ENCODE measurements at regions not wholly inside any gene's neighbourhood (a gene's known extent, or its start where the extent isn't known, plus 50 kb on each side); places are given as distances from the start of the nearest gene placed in this dataset.

GRCh38 chr3:20873235-20873634 is 687.2 kb upstream of the SGO1 start:
- TF ChIP-seq EZH2 (IDR thresholded peaks at IDR 0.05; ENCODE audit: borderline replicate concordance, control insufficient read depth, low read depth, low read length) (no peak), CTCF (IDR thresholded peaks at IDR 0.05 in 2 of 3, conservative IDR thresholded peaks at IDR 0.05 in 1 of 3; ENCODE audit: control insufficient read depth in 2 of 3, extremely low read depth in 1 of 3, insufficient read depth in 1 of 3, low read depth in 3 of 3, low read length in 3 of 3) (no peak), POU2F2 (IDR thresholded peaks at IDR 0.05; ENCODE audit: borderline replicate concordance, low read depth, low read length) (no peak), CHD2 (IDR thresholded peaks at IDR 0.05; ENCODE audit: borderline replicate concordance, low read depth, low read length) (no peak), IKZF2 (IDR thresholded peaks at IDR 0.05) (no peak), TARDBP (IDR thresholded peaks at IDR 0.05; ENCODE audit: borderline replicate concordance) (no peak), HDGF (IDR thresholded peaks at IDR 0.05) (no peak)
- Histone ChIP-seq H3K27ac (ENCODE audit: control insufficient read depth, insufficient read depth) (no peak overlapping the region), H3K9me3 (replicated peaks; ENCODE audit: control insufficient read depth, insufficient read depth, low read length) (no peaks in the 10 kb centered on the region), H3K4me2 (ENCODE audit: control insufficient read depth, insufficient read depth) (no peak overlapping the region), H3K4me3 (no peak overlapping the region), H3K36me3 (ENCODE audit: control insufficient read depth in 2 of 2, insufficient read depth in 2 of 2, low read length in 1 of 2) (no peaks in the 10 kb centered on the region), H3K4me1 (ENCODE audit: control insufficient read depth, insufficient read depth, low read length) (no peaks in the 10 kb centered on the region), H3K9ac (ENCODE audit: control insufficient read depth, insufficient read depth, low read length) (no peak overlapping the region), H3K79me2 (ENCODE audit: control insufficient read depth, insufficient read depth, low read length) (no peaks in the 10 kb centered on the region), H2AFZ (ENCODE audit: control insufficient read depth, low read depth, low read length) (no peak overlapping the region), H4K20me1 (ENCODE audit: control insufficient read depth, insufficient read depth) (no peaks in the 10 kb centered on the region), H3K27me3 (replicated peaks in 1 of 2; ENCODE audit: control insufficient read depth in 2 of 2, insufficient read depth in 2 of 2, low read length in 1 of 2) (no peaks in the 10 kb centered on the region)
- in situ Hi-C loops (cut with MboI) (no loop called here), intact Hi-C loops (cut with micrococcal nuclease; ENCODE audit: unreplicated experiment) (no loop called here)
- RAD21 ChIA-PET (ENCODE audit: unreplicated experiment), result no interaction called here
- CTCF ChIA-PET, result no interaction called here
- 19% methylated on average over 3 of the region's 3 CpGs for whole genome bisulfite sequencing (ENCODE audit: insufficient coverage, insufficient replicate concordance, low lambda C conversion rate, missing lambda C conversion rate)
- no TSS peak for BruUV-seq (replicated peaks)
- ATAC-seq, result no peak
- FAIRE-seq, result no peak
- no peak for DNase-seq (ENCODE audit: low read depth, low spot score)
- SMC1A ChIA-PET (ENCODE audit: uncharacterized antibody, unreplicated experiment), result no interaction called here
- POLR2A ChIA-PET, result no interaction called here
